GM12878 (cell line): ENCODE measurements at regions not wholly inside any gene's neighbourhood (a gene's known extent, or its start where the extent isn't known, plus 50 kb on each side); places are given as distances from the start of the nearest gene placed in this dataset.

ENCODE experiments used
- ATAC-seq: fragments of 200-7000 bp; cut with Tn5 transposase; 3 replicates; pipeline ENCODE4 v1.9.1; 2020; ENCODE audit warnings: mild to moderate bottlenecking, moderate library complexity
- BruUV-seq: library from RNA; stranded (reverse); fragments of 400-500 nt; replicated peaks from 2 replicates; lab custom pipeline; 2021; lab: Mats Ljungman, UMichigan
- CTCF ChIA-PET: fragments of 300-600 bp; sonication (Branson Sonifier 250); formaldehyde crosslinking; extraction: SDS; loops from one replicate; lab custom pipeline; 2021; ENCODE audit warnings: inconsistent platforms; lab: Yijun Ruan, JAX
- POLR2A ChIA-PET: fragments of 350-600 bp; formaldehyde crosslinking; extraction: SDS; loops from one replicate; lab custom pipeline; 2021; ENCODE audit warnings: inconsistent platforms; lab: Charles Lee
- RAD21 ChIA-PET: fragments of 300-600 bp; sonication (Branson Sonifier 250); formaldehyde crosslinking; loops from one replicate; lab custom pipeline; 2023; ENCODE audit warnings: antibody characterized with exemption; ENCODE audit not compliant: unreplicated experiment; lab: Charles Lee
- SMC1A ChIA-PET: fragments of 300-600 bp; sonication (Branson Sonifier 250); formaldehyde crosslinking; loops from one replicate; lab custom pipeline; 2023; ENCODE audit not compliant: unreplicated experiment, uncharacterized antibody; lab: Charles Lee
- DNase-seq: peaks from one replicate; pipeline ENCODE4 v3.0.0-alpha.2; 2011; ENCODE audit warnings: low read depth, low spot score
- FAIRE-seq: peaks from 3 replicates; lab custom pipeline; 2011; peaks lifted over from hg19 to GRCh38; lab: Jason Lieb, UNC
- H2AFZ ChIP-seq: 2 replicates; pipeline ENCODE4 v1.6.0; 2011; ENCODE audit warnings: low read depth, low read length, control low read depth; ENCODE audit not compliant: control insufficient read depth
- H3K27ac ChIP-seq: 2 replicates; pipeline ENCODE4 v1.5.1; 2011; ENCODE audit warnings: control low read depth; ENCODE audit not compliant: control insufficient read depth, insufficient read depth
- H3K27me3 ChIP-seq, 2 experiments: replicated peaks in 1 of 2; 2 replicates each; pipeline versions ENCODE4 v1.6.0 to v1.6.1; 2011; ENCODE audit warnings: low read length in 1 of 2; ENCODE audit not compliant: control insufficient read depth in 2 of 2, insufficient read depth in 2 of 2
- H3K36me3 ChIP-seq, 2 experiments: 2 replicates each; pipeline ENCODE4 v1.5.1; 2011; ENCODE audit warnings: low read length in 1 of 2; ENCODE audit not compliant: control insufficient read depth in 2 of 2, insufficient read depth in 2 of 2
- H3K4me1 ChIP-seq: 2 replicates; pipeline ENCODE4 v1.6.1; 2011; ENCODE audit warnings: mild to moderate bottlenecking, low read length, moderate library complexity, mixed read lengths; ENCODE audit not compliant: control insufficient read depth, insufficient read depth
- H3K4me2 ChIP-seq: 2 replicates; pipeline ENCODE4 v1.6.0; 2011; ENCODE audit warnings: control low read depth; ENCODE audit not compliant: control insufficient read depth, insufficient read depth
- H3K4me3 ChIP-seq: fragments of 200-600 bp; sonication (generic); 2 replicates; pipeline ENCODE4 v1.5.1; 2016
- H3K79me2 ChIP-seq: 2 replicates; pipeline ENCODE4 v1.6.0; 2011; ENCODE audit warnings: low read length; ENCODE audit not compliant: control insufficient read depth, insufficient read depth
- H3K9ac ChIP-seq: 2 replicates; pipeline ENCODE4 v1.8.0; 2011; ENCODE audit warnings: low read length, control low read depth, mixed read lengths; ENCODE audit not compliant: control insufficient read depth, insufficient read depth
- H3K9me3 ChIP-seq: replicated peaks from 3 replicates; pipeline ENCODE4 v1.5.1; 2011; ENCODE audit warnings: mild to moderate bottlenecking, low read length; ENCODE audit not compliant: control insufficient read depth, insufficient read depth
- H4K20me1 ChIP-seq: 2 replicates; pipeline ENCODE4 v1.6.0; 2011; ENCODE audit not compliant: control insufficient read depth, insufficient read depth
- BACH1 ChIP-seq: fragments of 450-650 bp; IDR thresholded peaks from 2 replicates; pipeline ENCODE4 v1.6.1; 2017; ENCODE audit warnings: mild to moderate bottlenecking, borderline replicate concordance
- CBX3 ChIP-seq: fragments of 200-600 bp; sonication (generic); IDR thresholded peaks from 2 replicates; pipeline ENCODE4 v1.6.1; 2016; ENCODE audit warnings: low read depth, borderline replicate concordance
- CEBPB ChIP-seq, 2 experiments: fragments of 150-350 bp in 1 of 2; IDR thresholded peaks; 2 replicates each; pipeline ENCODE4 v1.6.1; 2012 to 2014; ENCODE audit warnings: low read depth in 2 of 2, low read length in 2 of 2, borderline replicate concordance in 1 of 2, inconsistent platforms in 1 of 2
- CHD2 ChIP-seq: IDR thresholded peaks from 2 replicates; pipeline ENCODE4 v1.6.1; 2011; ENCODE audit warnings: low read depth, low read length, improper control_type of control experiment, borderline replicate concordance
- E2F8 ChIP-seq: fragments of 450-650 bp; IDR thresholded peaks from 2 replicates; pipeline ENCODE4 v1.6.1; 2018; ENCODE audit warnings: mild to moderate bottlenecking, low read depth, moderate library complexity; ENCODE audit not compliant: partially characterized antibody
- FOXK2 ChIP-seq: fragments of 450-650 bp; IDR thresholded peaks from 2 replicates; pipeline ENCODE4 v1.6.1; 2017; ENCODE audit warnings: mild to moderate bottlenecking, moderate library complexity
- HSF1 ChIP-seq: fragments of 150-350 bp; IDR thresholded peaks from 2 replicates; pipeline ENCODE4 v1.6.1; 2014; ENCODE audit warnings: mild to moderate bottlenecking, low read depth, low read length
- NKRF ChIP-seq: fragments of 450-650 bp; conservative IDR thresholded peaks from 2 replicates; pipeline ENCODE4 v1.6.1; 2017; ENCODE audit warnings: mild to moderate bottlenecking, moderate library complexity
- NRF1 ChIP-seq: conservative IDR thresholded peaks from 2 replicates; pipeline ENCODE4 v1.6.1; 2011; ENCODE audit warnings: mild to moderate bottlenecking, low read depth, low read length, improper control_type of control experiment
- SREBF2 ChIP-seq: IDR thresholded peaks from 2 replicates; pipeline ENCODE4 v1.6.1; 2012; ENCODE audit warnings: mild to moderate bottlenecking, low read length
- USF2 ChIP-seq: IDR thresholded peaks from 2 replicates; pipeline ENCODE4 v1.6.1; 2011; ENCODE audit warnings: low read depth, low read length, improper control_type of control experiment, borderline replicate concordance
- ZBTB40 ChIP-seq: fragments of 450-650 bp; IDR thresholded peaks from 2 replicates; pipeline ENCODE4 v1.6.1; 2016; ENCODE audit warnings: mild to moderate bottlenecking, moderate library complexity, borderline replicate concordance
- ZNF622 ChIP-seq: fragments of 450-650 bp; IDR thresholded peaks from 2 replicates; pipeline ENCODE4 v1.6.1; 2017; ENCODE audit warnings: mild to moderate bottlenecking, inconsistent platforms
- ZSCAN29 ChIP-seq: fragments of 450-650 bp; IDR thresholded peaks from 2 replicates; pipeline ENCODE4 v1.6.1; 2017; ENCODE audit warnings: mild to moderate bottlenecking, moderate library complexity
- WGBS: methylation state at CpG from one replicate; pipeline ENCODE4 v1.1.6; 2016; ENCODE audit warnings: low lambda C conversion rate; ENCODE audit not compliant: insufficient replicate concordance, insufficient coverage; ENCODE audit errors: missing lambda C conversion rate; 5-methylcytosine and 5-hydroxymethylcytosine counted together
- in situ Hi-C: fragments of 300-500 bp; cut with MboI; formaldehyde crosslinking; loops from 9 replicates; pipeline ENCODE4 v1.14.3; 2018; ENCODE audit warnings: mixed read lengths
- intact Hi-C: fragments of 100-400 bp; cut with micrococcal nuclease; formaldehyde crosslinking; loops from one replicate; pipeline ENCODE4 v1.14.2; 2022; ENCODE audit not compliant: unreplicated experiment

GRCh38 chr3:95971573-95971972 lies 842.8 kb upstream of the EPHA6 start:
- H3K4me2 ChIP-seq, result no peak overlapping the region
- H3K27ac ChIP-seq, result no peak overlapping the region
- in situ Hi-C loops, result no loop called here
- H3K9me3 ChIP-seq, result no peaks in the 10 kb centered on the region
- no peaks in the 10 kb centered on the region for H3K79me2 ChIP-seq
- H3K9ac ChIP-seq, result no peak overlapping the region
- ChIA-PET RAD21 (no interaction called here), POLR2A (no interaction called here), CTCF (no interaction called here), SMC1A (no interaction called here)
- H2AFZ ChIP-seq, result no peak overlapping the region
- intact Hi-C loops, result no loop called here
- H3K36me3 ChIP-seq, result no peaks in the 10 kb centered on the region
- BruUV-seq, result no TSS peak
- H3K27me3 ChIP-seq, result no peaks in the 10 kb centered on the region
- FAIRE-seq (no peak), ATAC-seq (no peak), DNase-seq (no peak)
- H4K20me1 ChIP-seq, result no peaks in the 10 kb centered on the region
- H3K4me3 ChIP-seq, result no peak overlapping the region
- no peaks in the 10 kb centered on the region for H3K4me1 ChIP-seq
- WGBS, result 41% methylated on average over 2 of the region's 2 CpGs
- TF ChIP-seq SREBF2 (no peak), NRF1 (no peak), HSF1 (no peak), USF2 (no peak), NKRF (no peak), ZSCAN29 (no peak), CBX3 (no peak), E2F8 (no peak), CEBPB (IDR thresholded peaks at IDR 0.05; ENCODE audit: borderline replicate concordance in 1 of 2, low read depth in 2 of 2, low read length in 2 of 2) (no peak), ZBTB40 (no peak), BACH1 (no peak), FOXK2 (no peak), ZNF622 (no peak), CHD2 (no peak)
